ENCODE measurements at regions not wholly inside any gene's neighbourhood (a gene's known extent, or its start where the extent isn't known, plus 50 kb on each side); places are given as distances from the start of the nearest gene placed in this dataset.

- H3K4me3 Mint-ChIP-seq: no peak overlapping the region
- TF ChIP-seq, protein P1, sequence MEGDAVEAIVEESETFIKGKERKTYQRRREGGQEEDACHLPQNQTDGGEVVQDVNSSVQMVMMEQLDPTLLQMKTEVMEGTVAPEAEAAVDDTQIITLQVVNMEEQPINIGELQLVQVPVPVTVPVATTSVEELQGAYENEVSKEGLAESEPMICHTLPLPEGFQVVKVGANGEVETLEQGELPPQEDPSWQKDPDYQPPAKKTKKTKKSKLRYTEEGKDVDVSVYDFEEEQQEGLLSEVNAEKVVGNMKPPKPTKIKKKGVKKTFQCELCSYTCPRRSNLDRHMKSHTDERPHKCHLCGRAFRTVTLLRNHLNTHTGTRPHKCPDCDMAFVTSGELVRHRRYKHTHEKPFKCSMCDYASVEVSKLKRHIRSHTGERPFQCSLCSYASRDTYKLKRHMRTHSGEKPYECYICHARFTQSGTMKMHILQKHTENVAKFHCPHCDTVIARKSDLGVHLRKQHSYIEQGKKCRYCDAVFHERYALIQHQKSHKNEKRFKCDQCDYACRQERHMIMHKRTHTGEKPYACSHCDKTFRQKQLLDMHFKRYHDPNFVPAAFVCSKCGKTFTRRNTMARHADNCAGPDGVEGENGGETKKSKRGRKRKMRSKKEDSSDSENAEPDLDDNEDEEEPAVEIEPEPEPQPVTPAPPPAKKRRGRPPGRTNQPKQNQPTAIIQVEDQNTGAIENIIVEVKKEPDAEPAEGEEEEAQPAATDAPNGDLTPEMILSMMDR (IDR thresholded peaks at IDR 0.05): no peak
- DNase-seq: no peak
- H3K36me3 Mint-ChIP-seq (ENCODE audit: low read depth): no peaks in the 10 kb centered on the region
- no peaks in the 10 kb centered on the region for H3K4me1 Mint-ChIP-seq (ENCODE audit: low read depth)
- H3K9me3 Mint-ChIP-seq: peaks cover 50% of the 10 kb centered on the region
- no peak overlapping the region for H3K27ac Mint-ChIP-seq
- no peaks in the 10 kb centered on the region; the same call in 1 of the 2 replicates for H3K27me3 Mint-ChIP-seq (ENCODE audit: insufficient read depth)
These were observed 400.9 kb upstream of the CYLC2 start for GRCh38 chr9:102594241-102594640.

- H3K9me3 Mint-ChIP-seq: peaks cover 22% of the 10 kb centered on the region
- H3K4me1 Mint-ChIP-seq (ENCODE audit: low read depth): no peaks in the 10 kb centered on the region
- no peaks in the 10 kb centered on the region for H3K27me3 Mint-ChIP-seq (ENCODE audit: insufficient read depth)
- no peaks in the 10 kb centered on the region for H3K36me3 Mint-ChIP-seq (ENCODE audit: low read depth)
- DNase-seq: no peak
- no peak overlapping the region for H3K27ac Mint-ChIP-seq
- no peak overlapping the region for H3K4me3 Mint-ChIP-seq
- TF ChIP-seq, protein P1 (IDR thresholded peaks at IDR 0.05): no peak
These were observed 407.9 kb upstream of the CYLC2 start for GRCh38 chr9:102587281-102587680.

- TF ChIP-seq, protein P1 (IDR thresholded peaks at IDR 0.05): no peak
- Mint-ChIP-seq H3K4me1 (ENCODE audit: low read depth) (no peaks in the 10 kb centered on the region), H3K27ac (no peak overlapping the region), H3K36me3 (ENCODE audit: low read depth) (no peaks in the 10 kb centered on the region), H3K9me3 (peaks cover 56% of the 10 kb centered on the region), H3K4me3 (no peak overlapping the region), H3K27me3 (ENCODE audit: insufficient read depth) (no peaks in the 10 kb centered on the region)
- no peak for DNase-seq
These were observed 425.7 kb upstream of the CYLC2 start for GRCh38 chr9:102569436-102569835.

DNA sequence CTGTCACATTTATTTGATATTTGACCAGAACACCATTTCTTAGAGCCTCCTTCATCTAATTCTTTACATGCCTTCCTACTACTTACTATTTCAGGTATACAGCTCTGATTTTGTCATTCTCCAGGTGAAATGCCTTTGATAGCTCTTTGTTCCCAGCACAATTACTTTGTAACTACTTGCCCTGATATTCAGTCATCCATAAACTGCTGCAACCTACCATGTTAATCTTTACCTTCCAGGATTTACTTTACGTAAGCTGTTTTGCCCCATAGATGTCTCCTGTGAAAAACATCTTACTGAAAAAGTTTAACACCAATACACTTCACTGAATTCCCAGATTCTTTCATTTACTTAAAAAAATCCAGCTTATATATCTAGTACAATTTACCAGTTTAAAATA lies 443.8 kb upstream of the CYLC2 start:
- Mint-ChIP-seq H3K27ac (no peak overlapping the region), H3K36me3 (ENCODE audit: low read depth) (peaks cover 3% of the 10 kb centered on the region; the same call in 1 of the 2 replicates), H3K9me3 (peaks cover 61% of the 10 kb centered on the region), H3K4me1 (ENCODE audit: low read depth) (no peaks in the 10 kb centered on the region), H3K4me3 (no peak overlapping the region), H3K27me3 (ENCODE audit: insufficient read depth) (no peaks in the 10 kb centered on the region)
- TF ChIP-seq, protein P1 (IDR thresholded peaks at IDR 0.05): no peak
- DNase-seq: no peak

DNA sequence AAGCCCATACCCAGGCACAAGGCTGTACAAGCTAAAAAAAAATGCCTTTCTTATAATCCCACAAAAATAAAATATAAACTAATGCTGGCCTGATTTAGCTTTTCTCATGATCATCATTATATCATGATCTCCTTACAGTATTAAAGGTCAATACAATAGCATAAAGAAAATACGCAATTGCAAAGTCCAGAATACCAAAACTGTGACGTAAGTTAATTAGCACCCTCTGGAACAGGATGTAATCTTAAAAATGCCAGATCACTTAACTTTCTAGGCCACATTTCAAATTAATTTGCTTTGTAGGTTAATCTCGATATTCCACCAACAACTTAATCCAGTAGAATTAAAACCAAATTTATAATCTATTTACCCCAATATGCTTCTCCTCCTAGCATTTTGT lies 444.2 kb upstream of the CYLC2 start:
- Mint-ChIP-seq H3K4me3 (no peak overlapping the region), H3K36me3 (ENCODE audit: low read depth) (peaks cover 3% of the 10 kb centered on the region; the same call in 1 of the 2 replicates), H3K9me3 (peaks cover 59% of the 10 kb centered on the region), H3K27me3 (ENCODE audit: insufficient read depth) (no peaks in the 10 kb centered on the region), H3K27ac (no peak overlapping the region), H3K4me1 (ENCODE audit: low read depth) (no peaks in the 10 kb centered on the region)
- DNase-seq: no peak
- TF ChIP-seq, protein P1 (IDR thresholded peaks at IDR 0.05): no peak

GRCh38 chr9:102550266-102550665 lies 444.9 kb upstream of the CYLC2 start:
- Mint-ChIP-seq H3K9me3 (peaks cover 63% of the 10 kb centered on the region), H3K4me3 (no peak overlapping the region), H3K4me1 (ENCODE audit: low read depth) (no peaks in the 10 kb centered on the region), H3K36me3 (ENCODE audit: low read depth) (peaks cover 3% of the 10 kb centered on the region; the same call in 1 of the 2 replicates), H3K27ac (no peak overlapping the region), H3K27me3 (ENCODE audit: insufficient read depth) (no peaks in the 10 kb centered on the region)
- TF ChIP-seq, protein P1 (IDR thresholded peaks at IDR 0.05): no peak
- no peak for DNase-seq
